Lung (tissue), 11 donors: ENCODE measurements at regions not wholly inside any gene's neighbourhood (a gene's known extent, or its start where the extent isn't known, plus 50 kb on each side); places are given as distances from the start of the nearest gene placed in this dataset.

Experiments
- ATAC-seq: fragments of 200-7000 bp; cut with Tn5 transposase; one replicate; pipeline ENCODE4 v1.9.1; 2020; ENCODE audit warnings: moderate number of reproducible peaks; ENCODE audit not compliant: insufficient read depth, low FRiP score
- DNase-seq, 3 donors: peaks; one replicate each; pipeline ENCODE4 v3.0.0-alpha.2; 2013 to 2017
- H3K27ac ChIP-seq, 2 donors: one replicate each; pipeline ENCODE4 v1.5.1; 2013; ENCODE audit warnings: mild to moderate bottlenecking in 2 of 2, moderate library complexity in 2 of 2, control low read depth in 1 of 2, inconsistent platforms in 1 of 2, low read depth in 1 of 2, low read length in 1 of 2
- H3K27me3 ChIP-seq, 3 donors: one replicate each; pipeline ENCODE4 v1.5.1; 2013; ENCODE audit warnings: low read length in 2 of 3; ENCODE audit not compliant: control insufficient read depth in 3 of 3, insufficient read depth in 3 of 3
- H3K36me3 ChIP-seq, 4 donors: one replicate each; pipeline ENCODE4 v1.5.1; 2013; ENCODE audit warnings: low read length in 4 of 4, mild to moderate bottlenecking in 1 of 4, moderate library complexity in 1 of 4; ENCODE audit not compliant: control insufficient read depth in 4 of 4, insufficient read depth in 4 of 4
- H3K4me1 ChIP-seq, 5 donors: one replicate each; pipeline ENCODE4 v1.5.1; 2013; ENCODE audit warnings: low read length in 5 of 5, mild to moderate bottlenecking in 2 of 5, moderate library complexity in 1 of 5; ENCODE audit not compliant: control insufficient read depth in 5 of 5, insufficient read depth in 5 of 5
- H3K4me3 ChIP-seq: one replicate; pipeline ENCODE4 v1.5.1; 2013; ENCODE audit warnings: mild to moderate bottlenecking, control low read depth, moderate library complexity
- H3K9ac ChIP-seq, 2 donors: one replicate each; pipeline ENCODE4 v1.5.1; 2013; ENCODE audit warnings: low read length in 2 of 2, control low read depth in 1 of 2; ENCODE audit not compliant: insufficient read depth in 1 of 2
- H3K9me3 ChIP-seq, 4 donors: one replicate each; pipeline ENCODE4 v1.5.1; 2013; ENCODE audit warnings: low read length in 3 of 4, mild to moderate bottlenecking in 1 of 4, moderate library complexity in 1 of 4; ENCODE audit not compliant: control insufficient read depth in 4 of 4, insufficient read depth in 3 of 4
- WGBS, 2 donors: extraction: QIAGEN DNeasy Blood & Tissue Kit; methylation state at CpG; one replicate each; pipeline ENCODE4 v1.1.7; 2013; 5-methylcytosine and 5-hydroxymethylcytosine counted together
- TF ChIP-seq, protein P1 (sequence below): IDR thresholded peaks from 2 replicates; pipeline ENCODE4 v1.5.1; 2012; ENCODE audit warnings: mild to moderate bottlenecking; ENCODE audit errors: control extremely low read depth, extremely low read depth
- donor health status: control.
- donor health status: control.
- donor health status: Bipolar disorder and iron deficiency.
- donor health status: healthy.
- donor health status: DM: yes; HTN: yes; CAD: no.

DNA sequence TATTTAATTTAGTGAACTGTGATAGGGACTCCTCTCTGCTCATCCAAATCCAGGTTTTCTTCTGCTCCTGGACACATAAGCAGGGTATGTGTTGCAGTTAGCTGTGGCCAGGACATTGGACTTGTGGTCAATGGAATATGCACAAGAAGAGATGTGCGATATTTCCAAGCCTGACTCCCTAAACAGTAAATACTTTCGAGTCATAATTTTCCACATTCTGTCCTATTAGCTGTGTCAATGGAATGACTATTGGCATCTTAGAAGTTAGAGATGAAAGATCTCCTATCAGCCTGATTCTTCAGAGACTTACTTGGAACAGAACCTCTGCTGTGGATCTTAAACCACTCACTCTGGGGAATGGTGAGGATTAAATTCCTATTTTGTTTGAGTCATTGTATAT, 771.0 kb downstream of the EFNB2 start:
- Histone ChIP-seq H3K36me3 (no peaks in the 10 kb centered on the region), H3K27ac (no peak overlapping the region), H3K4me1 (no peaks in the 10 kb centered on the region), H3K27me3 (no peaks in the 10 kb centered on the region), H3K9me3 (no peaks in the 10 kb centered on the region), H3K4me3 (no peak overlapping the region), H3K9ac (no peak overlapping the region)
- TF ChIP-seq, protein P1, sequence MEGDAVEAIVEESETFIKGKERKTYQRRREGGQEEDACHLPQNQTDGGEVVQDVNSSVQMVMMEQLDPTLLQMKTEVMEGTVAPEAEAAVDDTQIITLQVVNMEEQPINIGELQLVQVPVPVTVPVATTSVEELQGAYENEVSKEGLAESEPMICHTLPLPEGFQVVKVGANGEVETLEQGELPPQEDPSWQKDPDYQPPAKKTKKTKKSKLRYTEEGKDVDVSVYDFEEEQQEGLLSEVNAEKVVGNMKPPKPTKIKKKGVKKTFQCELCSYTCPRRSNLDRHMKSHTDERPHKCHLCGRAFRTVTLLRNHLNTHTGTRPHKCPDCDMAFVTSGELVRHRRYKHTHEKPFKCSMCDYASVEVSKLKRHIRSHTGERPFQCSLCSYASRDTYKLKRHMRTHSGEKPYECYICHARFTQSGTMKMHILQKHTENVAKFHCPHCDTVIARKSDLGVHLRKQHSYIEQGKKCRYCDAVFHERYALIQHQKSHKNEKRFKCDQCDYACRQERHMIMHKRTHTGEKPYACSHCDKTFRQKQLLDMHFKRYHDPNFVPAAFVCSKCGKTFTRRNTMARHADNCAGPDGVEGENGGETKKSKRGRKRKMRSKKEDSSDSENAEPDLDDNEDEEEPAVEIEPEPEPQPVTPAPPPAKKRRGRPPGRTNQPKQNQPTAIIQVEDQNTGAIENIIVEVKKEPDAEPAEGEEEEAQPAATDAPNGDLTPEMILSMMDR = no peak
- ATAC-seq = no peak
- no peak for DNase-seq
- 93% methylated on average over 2 of the region's 2 CpGs for WGBS, 2 donors

DNA sequence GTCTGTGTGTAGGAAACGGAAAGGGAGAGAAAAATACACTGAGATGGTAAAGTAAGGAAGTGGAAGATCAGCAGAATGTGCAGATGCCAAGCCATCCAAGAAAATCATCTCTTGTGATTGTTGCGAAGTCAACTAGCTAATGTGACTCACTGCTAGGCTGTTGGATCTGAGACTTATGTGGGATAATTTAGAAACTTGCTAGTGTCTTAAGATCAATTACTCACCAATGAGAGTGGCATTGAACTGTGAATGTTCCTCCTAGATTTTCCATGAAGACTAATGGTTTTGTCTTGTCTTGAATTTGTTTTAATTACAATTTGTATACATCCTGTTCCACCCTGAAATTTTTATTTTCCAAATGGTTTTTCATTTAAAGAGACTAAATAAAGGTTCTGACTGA, 771.6 kb downstream of the EFNB2 start:
- no peak overlapping the region for H3K9ac ChIP-seq
- no peak overlapping the region for H3K27ac ChIP-seq
- TF ChIP-seq, protein P1 = no peak
- no peak for ATAC-seq
- DNase-seq = no peak
- no peaks in the 10 kb centered on the region for H3K9me3 ChIP-seq
- H3K4me1 ChIP-seq = no peaks in the 10 kb centered on the region
- 87 to 93% methylated on average over 2 of the region's 2 CpGs for WGBS, 2 donors
- no peaks in the 10 kb centered on the region for H3K36me3 ChIP-seq
- no peak overlapping the region for H3K4me3 ChIP-seq
- H3K27me3 ChIP-seq = no peaks in the 10 kb centered on the region

DNA sequence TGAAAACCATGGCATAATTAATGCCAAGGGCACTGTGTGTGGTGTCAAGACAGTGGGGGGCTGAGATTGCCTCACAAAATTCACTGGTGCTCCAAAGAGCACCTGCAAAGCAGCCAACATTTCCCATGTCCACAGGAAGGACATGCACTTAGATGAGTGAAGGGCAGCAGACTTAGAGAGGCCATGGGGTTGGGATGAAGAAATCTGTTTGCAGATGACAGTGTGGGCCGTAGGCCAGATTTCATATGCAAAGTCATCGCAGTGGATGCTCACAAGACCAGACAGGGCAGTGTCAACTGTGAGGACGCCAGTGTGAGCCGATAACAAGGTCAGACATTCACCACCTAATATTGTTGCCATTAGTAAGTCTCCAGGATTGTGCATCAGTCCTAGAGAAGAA, 773.4 kb downstream of the EFNB2 start:
- TF ChIP-seq, protein P1 = no peak
- Histone ChIP-seq H3K9me3 (no peaks in the 10 kb centered on the region), H3K4me3 (no peak overlapping the region), H3K4me1 (no peaks in the 10 kb centered on the region), H3K27ac (no peak overlapping the region), H3K27me3 (no peaks in the 10 kb centered on the region), H3K36me3 (no peaks in the 10 kb centered on the region), H3K9ac (no peak overlapping the region)
- 89 to 95% methylated on average over 4 of the region's 4 CpGs for WGBS, 2 donors
- DNase-seq (no peak), ATAC-seq (no peak)
